Neutrophil (primary cell): ENCODE measurements at regions not wholly inside any gene's neighbourhood (a gene's known extent, or its start where the extent isn't known, plus 50 kb on each side); places are given as distances from the start of the nearest gene placed in this dataset.

Experiments
- H3K27ac ChIP-seq: fragments of 200-600 bp; sonication (generic); 2 replicates; pipeline ENCODE4 v1.5.1; 2016; ENCODE audit warnings: mild to moderate bottlenecking, moderate library complexity
- H3K27me3 ChIP-seq: fragments of 200-600 bp; sonication (generic); 2 replicates; pipeline ENCODE4 v1.6.0; 2016; ENCODE audit warnings: mild to moderate bottlenecking
- H3K36me3 ChIP-seq: fragments of 200-600 bp; sonication (generic); 2 replicates; pipeline ENCODE4 v1.5.1; 2017
- H3K4me1 ChIP-seq, 2 experiments: fragments of 200-600 bp in 1 of 2; sonication (generic) in 1 of 2; 1 replicate in 1 of 2; 2 replicates in 1 of 2; pipeline versions ENCODE4 v1.5.1 to v1.6.1; 2013 to 2016; ENCODE audit warnings: low read depth in 1 of 2, low read length in 1 of 2, mild to moderate bottlenecking in 1 of 2, moderate library complexity in 1 of 2; ENCODE audit not compliant: control insufficient read depth in 1 of 2, insufficient read depth in 1 of 2
- H3K4me3 ChIP-seq, 2 experiments: fragments of 200-600 bp in 1 of 2; sonication (generic) in 1 of 2; 1 replicate in 1 of 2; 2 replicates in 1 of 2; pipeline ENCODE4 v1.5.1; 2013 to 2016; ENCODE audit warnings: low read depth in 1 of 2, low read length in 1 of 2, mild to moderate bottlenecking in 1 of 2, moderate library complexity in 1 of 2
- H3K9me3 ChIP-seq: fragments of 200-600 bp; sonication (generic); 2 replicates; pipeline ENCODE4 v1.5.1; 2016
- CTCF ChIP-seq: fragments of 200-600 bp; sonication (generic); IDR thresholded peaks from 2 replicates; pipeline ENCODE4 v1.5.1; 2016; ENCODE audit warnings: antibody characterized with exemption

- Histone ChIP-seq H3K9me3 (no peaks in the 10 kb centered on the region), H3K27me3 (no peaks in the 10 kb centered on the region), H3K4me1 (no peaks in the 10 kb centered on the region), H3K36me3 (no peaks in the 10 kb centered on the region), H3K4me3 (no peak overlapping the region), H3K27ac (no peak overlapping the region)
- no peak for TF ChIP-seq CTCF
Observed at GRCh38 chrX:45843518-45843917, 642.8 kb upstream of the DIPK2B start.

DNA sequence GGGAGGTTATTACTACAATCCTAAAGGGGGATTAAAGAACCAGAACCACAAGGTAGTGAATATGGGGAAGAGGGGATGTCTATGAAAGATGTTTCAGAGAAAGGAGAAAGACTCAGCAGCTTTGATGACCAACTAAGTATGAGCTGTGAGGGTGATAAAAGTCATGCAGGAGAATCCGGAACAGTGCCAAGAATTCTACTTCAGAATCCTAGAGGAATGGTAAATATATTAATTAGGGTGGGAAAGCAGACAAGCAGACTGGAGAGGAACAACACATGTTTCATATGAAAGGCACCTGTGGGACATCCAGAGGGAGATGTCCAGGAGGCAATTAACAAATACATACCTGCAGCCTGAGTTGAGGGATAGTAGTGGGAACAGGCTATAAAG lies 642.2 kb upstream of the DIPK2B start:
- Histone ChIP-seq H3K4me1 (no peaks in the 10 kb centered on the region), H3K9me3 (no peaks in the 10 kb centered on the region), H3K36me3 (no peaks in the 10 kb centered on the region), H3K27ac (no peak overlapping the region), H3K27me3 (no peaks in the 10 kb centered on the region), H3K4me3 (no peak overlapping the region)
- no peak for TF ChIP-seq CTCF

DNA sequence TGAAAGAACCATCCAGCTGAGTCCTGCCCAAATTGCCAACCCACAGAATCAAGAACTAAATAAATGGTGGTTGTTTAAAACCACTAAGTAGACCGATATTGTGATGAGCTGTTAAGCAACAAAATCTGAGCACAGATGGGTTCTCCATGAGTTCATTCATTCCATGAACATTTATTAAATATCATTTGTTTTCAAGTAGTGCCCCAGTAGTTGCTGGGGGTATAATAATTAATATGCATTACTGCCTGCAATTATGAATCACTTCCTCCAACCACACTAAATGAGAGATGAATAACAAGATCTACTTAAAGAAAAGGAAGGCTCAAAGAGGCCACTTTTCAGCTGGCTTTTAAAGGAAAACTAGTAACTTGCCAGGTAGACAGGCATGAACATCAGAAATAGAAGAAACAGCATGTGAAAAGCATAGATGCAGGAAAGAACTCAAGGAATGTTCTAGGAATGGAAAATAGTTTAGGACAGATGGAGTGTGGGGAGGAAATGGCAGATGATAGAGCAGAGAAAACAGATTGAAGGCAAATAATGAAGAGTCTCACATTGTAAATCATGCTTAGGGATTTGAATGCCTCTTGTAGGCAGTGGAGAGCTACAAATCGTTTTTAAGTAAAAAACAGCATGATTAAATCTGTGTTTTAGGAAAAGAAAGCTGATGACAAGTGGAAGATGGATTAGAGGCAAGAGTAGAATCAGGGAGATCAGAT lies 641.7 kb upstream of the DIPK2B start:
- no peaks in the 10 kb centered on the region for H3K9me3 ChIP-seq
- no peak overlapping the region for H3K4me3 ChIP-seq
- no peaks in the 10 kb centered on the region for H3K4me1 ChIP-seq
- H3K27ac ChIP-seq = no peak overlapping the region
- H3K36me3 ChIP-seq = no peaks in the 10 kb centered on the region
- H3K27me3 ChIP-seq = no peaks in the 10 kb centered on the region
- TF ChIP-seq CTCF = no peak

GRCh38 chrX:45840411-45840950 lies 639.8 kb upstream of the DIPK2B start:
- TF ChIP-seq CTCF = no peak
- Histone ChIP-seq H3K36me3 (no peaks in the 10 kb centered on the region), H3K9me3 (no peaks in the 10 kb centered on the region), H3K4me1 (no peaks in the 10 kb centered on the region), H3K4me3 (no peak overlapping the region), H3K27me3 (no peaks in the 10 kb centered on the region), H3K27ac (no peak overlapping the region)

- Histone ChIP-seq H3K9me3 (no peaks in the 10 kb centered on the region), H3K4me1 (no peaks in the 10 kb centered on the region), H3K27ac (no peak overlapping the region), H3K4me3 (no peak overlapping the region), H3K36me3 (no peaks in the 10 kb centered on the region), H3K27me3 (no peaks in the 10 kb centered on the region)
- TF ChIP-seq CTCF = no peak
Observed at GRCh38 chrX:45830343-45830742, 629.7 kb upstream of the DIPK2B start.
